ENCODE measurements at regions not wholly inside any gene's neighbourhood (a gene's known extent, or its start where the extent isn't known, plus 50 kb on each side); places are given as distances from the start of the nearest gene placed in this dataset.

GRCh38 chr5:6877986-6878828 is 165.0 kb downstream of the TENT4A start:
- Mint-ChIP-seq H3K27ac (no peak overlapping the region), H3K4me3 (no peak overlapping the region)
- POLR2A ChIA-PET: no interaction called here

GRCh38 chr5:6885581-6885980 is 172.3 kb downstream of the TENT4A start:
- no peak overlapping the region for H3K27ac Mint-ChIP-seq
- CTCF ChIA-PET: no interaction called here

More at GRCh38 chr5:6877986-6878828, 165.0 kb downstream of the TENT4A start:
- H3K27me3 Mint-ChIP-seq (ENCODE audit: low read depth): no peaks in the 10 kb centered on the region
- ATAC-seq (no peak), DNase-seq (no peak)
- H3K4me1 Mint-ChIP-seq (ENCODE audit: low read depth): no peaks in the 10 kb centered on the region
- no peaks in the 10 kb centered on the region for H3K36me3 Mint-ChIP-seq (ENCODE audit: low read depth)
- CTCF ChIA-PET: interaction anchor here (1.0 kb wide), 1 partner anchor 58 kb away, joined by 3 read pairs; no protein-coding TSS in a partner anchor
- no peaks in the 10 kb centered on the region for H3K9me3 Mint-ChIP-seq (ENCODE audit: insufficient read depth)

GRCh38 chr5:6886866-6887265 is 173.6 kb downstream of the TENT4A start:
- H3K36me3 Mint-ChIP-seq (ENCODE audit: low read depth): no peaks in the 10 kb centered on the region
- no peak overlapping the region for H3K27ac Mint-ChIP-seq
- no peaks in the 10 kb centered on the region for H3K27me3 Mint-ChIP-seq (ENCODE audit: low read depth)
- DNase-seq (no peak), ATAC-seq (no peak)
- peaks cover 17% of the 10 kb centered on the region for H3K9me3 Mint-ChIP-seq (ENCODE audit: insufficient read depth)
- no peak overlapping the region for H3K4me3 Mint-ChIP-seq
- CTCF ChIA-PET: no interaction called here
- POLR2A ChIA-PET: no interaction called here
- peaks cover 8% of the 10 kb centered on the region for H3K4me1 Mint-ChIP-seq (ENCODE audit: low read depth)

More at GRCh38 chr5:6885581-6885980, 172.3 kb downstream of the TENT4A start:
- no peaks in the 10 kb centered on the region for H3K27me3 Mint-ChIP-seq (ENCODE audit: low read depth)
- no peaks in the 10 kb centered on the region for H3K36me3 Mint-ChIP-seq (ENCODE audit: low read depth)
- ATAC-seq (no peak), DNase-seq (no peak)
- H3K4me1 Mint-ChIP-seq (ENCODE audit: low read depth): peaks cover 8% of the 10 kb centered on the region
- no peak overlapping the region for H3K4me3 Mint-ChIP-seq
- H3K9me3 Mint-ChIP-seq (ENCODE audit: insufficient read depth): peaks cover 17% of the 10 kb centered on the region
- POLR2A ChIA-PET: no interaction called here

DNA sequence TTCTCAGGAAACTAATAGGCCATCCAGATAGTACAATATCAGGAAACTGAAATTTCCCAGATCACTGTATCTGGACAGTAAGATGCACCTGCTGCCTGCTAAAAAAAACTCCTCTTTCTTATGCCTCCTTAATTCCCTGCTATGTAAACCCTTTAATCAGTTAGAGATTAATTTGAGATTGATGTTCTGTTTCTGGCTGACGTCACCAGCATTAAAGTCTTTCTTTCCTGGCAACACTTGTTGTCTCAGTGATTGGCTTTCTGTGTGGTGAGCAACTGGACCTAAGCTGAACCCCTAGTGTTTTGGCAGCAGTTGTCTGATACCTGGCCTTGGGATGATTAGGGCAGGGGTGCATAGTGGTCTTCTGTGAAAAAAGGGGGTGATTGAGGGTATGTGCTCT is 175.8 kb downstream of the TENT4A start:
- H3K27me3 Mint-ChIP-seq (ENCODE audit: low read depth): no peaks in the 10 kb centered on the region
- H3K4me3 Mint-ChIP-seq: no peak overlapping the region
- POLR2A ChIA-PET: no interaction called here
- H3K36me3 Mint-ChIP-seq (ENCODE audit: low read depth): no peaks in the 10 kb centered on the region
- no peak for DNase-seq
- no peak overlapping the region for H3K27ac Mint-ChIP-seq
- no peak for ATAC-seq
- CTCF ChIA-PET: no interaction called here
- H3K4me1 Mint-ChIP-seq (ENCODE audit: low read depth): peaks cover 8% of the 10 kb centered on the region
- peaks cover 17% of the 10 kb centered on the region for H3K9me3 Mint-ChIP-seq (ENCODE audit: insufficient read depth)

DNA sequence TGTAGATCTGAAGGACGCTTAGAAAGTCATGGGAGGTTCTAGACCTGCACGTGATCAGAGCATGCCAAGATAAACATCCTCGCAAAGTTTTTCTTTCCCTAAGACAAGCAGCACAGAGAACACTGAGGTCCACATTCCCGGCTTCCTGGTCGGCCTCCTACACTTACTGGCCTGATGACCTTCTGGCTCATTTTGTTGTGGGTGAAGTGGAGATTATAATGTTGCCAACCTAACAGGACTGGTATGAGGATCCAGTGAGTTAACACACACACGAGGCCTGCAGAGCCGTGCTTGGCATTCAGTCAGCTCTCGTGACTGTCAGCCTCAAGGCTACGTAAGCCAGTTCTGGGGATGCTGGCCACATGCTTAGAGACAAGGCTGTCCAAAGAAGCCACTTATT is 186.0 kb downstream of the TENT4A start:
- Mint-ChIP-seq H3K9me3 (ENCODE audit: insufficient read depth) (no peaks in the 10 kb centered on the region), H3K27me3 (ENCODE audit: low read depth) (no peaks in the 10 kb centered on the region), H3K4me1 (ENCODE audit: low read depth) (no peaks in the 10 kb centered on the region), H3K36me3 (ENCODE audit: low read depth) (no peaks in the 10 kb centered on the region), H3K27ac (no peak overlapping the region), H3K4me3 (no peak overlapping the region)
- no peak for DNase-seq
- ChIA-PET CTCF (no interaction called here), POLR2A (no interaction called here)
- ATAC-seq: no peak

DNA sequence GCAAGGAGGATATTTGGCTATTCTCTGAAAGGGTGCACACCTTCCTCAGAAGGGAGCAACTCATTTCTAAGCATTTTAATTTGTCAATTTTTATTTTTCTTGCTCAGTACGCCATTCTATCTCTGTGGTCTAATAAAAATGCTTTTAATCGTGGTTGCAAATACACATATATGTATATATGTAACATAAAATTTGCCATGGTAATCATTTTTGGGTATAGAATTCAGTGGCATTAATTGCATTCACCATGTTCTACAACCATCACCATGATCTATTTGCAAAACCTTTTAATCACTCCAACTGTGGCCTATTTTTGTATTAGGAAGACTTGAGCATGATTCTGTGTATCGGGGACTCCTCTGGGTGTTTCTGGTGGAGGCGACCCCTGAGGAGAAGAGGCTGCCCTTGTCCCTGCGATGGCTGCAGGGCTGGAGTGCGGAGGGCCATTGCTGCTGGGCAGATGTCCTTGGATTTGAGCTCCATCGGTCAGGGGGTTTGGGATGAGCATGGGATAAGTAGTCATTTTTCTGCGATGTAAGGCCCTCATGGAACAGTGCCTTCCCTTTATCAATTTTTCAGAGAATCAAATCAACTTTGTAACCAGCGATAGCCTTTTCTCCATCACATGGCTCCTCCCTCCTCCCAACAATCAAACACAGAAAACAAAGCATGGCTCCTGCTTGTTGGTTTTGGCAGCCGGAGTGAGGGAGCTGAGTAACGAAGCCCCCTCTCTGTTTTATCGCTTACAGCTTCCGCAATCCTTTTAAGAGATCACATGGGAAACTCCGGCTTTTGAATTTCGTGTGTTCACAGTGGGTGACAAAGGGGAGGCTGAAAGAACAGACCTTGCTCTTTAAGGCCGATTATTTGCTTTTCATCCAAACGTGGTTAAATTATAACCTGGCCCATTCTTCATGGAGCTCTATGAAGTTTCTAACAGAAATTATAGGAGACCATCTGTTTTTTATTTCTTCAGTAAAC is 187.3 kb downstream of the TENT4A start:
- H3K27me3 Mint-ChIP-seq (ENCODE audit: low read depth): no peaks in the 10 kb centered on the region
- POLR2A ChIA-PET: no interaction called here
- H3K36me3 Mint-ChIP-seq (ENCODE audit: low read depth): no peaks in the 10 kb centered on the region
- no peak overlapping the region for H3K27ac Mint-ChIP-seq
- no peak for DNase-seq
- CTCF ChIA-PET: no interaction called here
- ATAC-seq: no peak
- no peaks in the 10 kb centered on the region for H3K9me3 Mint-ChIP-seq (ENCODE audit: insufficient read depth)
- no peak overlapping the region for H3K4me3 Mint-ChIP-seq
- no peaks in the 10 kb centered on the region for H3K4me1 Mint-ChIP-seq (ENCODE audit: low read depth)

GRCh38 chr5:6902094-6902493 is 188.9 kb downstream of the TENT4A start:
- no peak for ATAC-seq
- no peak overlapping the region for H3K4me3 Mint-ChIP-seq

GRCh38 chr5:6902597-6902996 is 189.4 kb downstream of the TENT4A start:
- DNase-seq: no peak

More at GRCh38 chr5:6902094-6902493, 188.9 kb downstream of the TENT4A start:
- ChIA-PET CTCF (no interaction called here), POLR2A (no interaction called here)
- Mint-ChIP-seq H3K36me3 (ENCODE audit: low read depth) (no peaks in the 10 kb centered on the region), H3K27me3 (ENCODE audit: low read depth) (no peaks in the 10 kb centered on the region), H3K27ac (no peak overlapping the region), H3K9me3 (ENCODE audit: insufficient read depth) (no peaks in the 10 kb centered on the region), H3K4me1 (ENCODE audit: low read depth) (no peaks in the 10 kb centered on the region)
- no peak for DNase-seq

GRCh38 chr5:6903934-6904333 is 190.7 kb downstream of the TENT4A start:
- Mint-ChIP-seq H3K27me3 (ENCODE audit: low read depth) (no peaks in the 10 kb centered on the region), H3K4me3 (no peak overlapping the region), H3K4me1 (ENCODE audit: low read depth) (no peaks in the 10 kb centered on the region), H3K36me3 (ENCODE audit: low read depth) (no peaks in the 10 kb centered on the region), H3K27ac (no peak overlapping the region), H3K9me3 (ENCODE audit: insufficient read depth) (no peaks in the 10 kb centered on the region)
- POLR2A ChIA-PET: no interaction called here
- CTCF ChIA-PET: no interaction called here
- DNase-seq (no peak), ATAC-seq (no peak)

More at GRCh38 chr5:6902597-6902996, 189.4 kb downstream of the TENT4A start:
- no peak for ATAC-seq
- ChIA-PET CTCF (no interaction called here), POLR2A (no interaction called here)
- Mint-ChIP-seq H3K27me3 (ENCODE audit: low read depth) (no peaks in the 10 kb centered on the region), H3K4me3 (no peak overlapping the region), H3K36me3 (ENCODE audit: low read depth) (no peaks in the 10 kb centered on the region), H3K4me1 (ENCODE audit: low read depth) (no peaks in the 10 kb centered on the region), H3K27ac (no peak overlapping the region), H3K9me3 (ENCODE audit: insufficient read depth) (no peaks in the 10 kb centered on the region)

DNA sequence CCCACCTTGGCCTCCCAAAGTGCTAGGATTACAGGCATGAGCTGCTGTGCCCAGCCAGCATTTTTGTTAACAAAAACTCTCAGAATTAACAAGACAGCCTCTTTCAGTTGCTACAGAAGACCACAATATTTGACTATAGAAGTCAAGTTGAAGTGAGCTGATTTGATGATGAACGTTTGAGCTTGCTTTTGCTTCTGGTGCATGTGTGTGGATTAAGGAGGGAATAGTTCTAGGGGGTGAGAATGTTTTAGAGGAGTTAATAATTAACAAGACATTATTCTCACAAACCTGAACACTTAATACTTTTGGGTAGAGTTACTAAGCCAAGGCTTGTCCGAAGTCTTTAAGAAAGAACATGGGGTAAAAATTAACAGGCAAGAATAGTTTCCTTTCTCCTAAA is 191.6 kb downstream of the TENT4A start:
- POLR2A ChIA-PET: no interaction called here
- DNase-seq (no peak), ATAC-seq (no peak)
- Mint-ChIP-seq H3K36me3 (ENCODE audit: low read depth) (no peaks in the 10 kb centered on the region), H3K4me3 (no peak overlapping the region), H3K4me1 (ENCODE audit: low read depth) (no peaks in the 10 kb centered on the region), H3K27ac (no peak overlapping the region), H3K27me3 (ENCODE audit: low read depth) (no peaks in the 10 kb centered on the region), H3K9me3 (ENCODE audit: insufficient read depth) (no peaks in the 10 kb centered on the region)
- CTCF ChIA-PET: no interaction called here

DNA sequence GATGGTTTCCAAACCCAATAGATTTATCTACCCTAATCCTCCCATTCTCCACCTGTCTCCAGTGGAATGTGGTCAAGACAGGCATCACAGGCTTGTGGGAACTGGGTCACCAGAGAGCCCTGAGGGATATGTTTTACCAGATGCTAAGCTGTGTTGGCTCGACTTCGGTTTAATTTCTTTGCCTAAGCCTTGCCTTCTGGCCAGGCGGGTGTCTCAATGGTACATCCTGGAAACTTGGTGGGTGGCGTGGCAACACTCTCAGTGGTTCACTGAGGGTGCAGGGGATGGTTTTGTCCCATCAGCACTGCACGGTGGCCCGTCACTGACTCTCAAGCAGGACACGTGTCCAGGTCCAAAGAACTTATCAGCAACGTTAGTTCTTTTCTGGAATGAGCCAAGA is 192.2 kb downstream of the TENT4A start:
- Mint-ChIP-seq H3K27me3 (ENCODE audit: low read depth) (no peaks in the 10 kb centered on the region), H3K4me3 (no peak overlapping the region), H3K9me3 (ENCODE audit: insufficient read depth) (no peaks in the 10 kb centered on the region), H3K27ac (no peak overlapping the region), H3K36me3 (ENCODE audit: low read depth) (no peaks in the 10 kb centered on the region), H3K4me1 (ENCODE audit: low read depth) (no peaks in the 10 kb centered on the region)
- no peak for DNase-seq
- POLR2A ChIA-PET: no interaction called here
- CTCF ChIA-PET: no interaction called here
- no peak for ATAC-seq

GRCh38 chr5:6905883-6906282 is 192.7 kb downstream of the TENT4A start:
- no peaks in the 10 kb centered on the region for H3K36me3 Mint-ChIP-seq (ENCODE audit: low read depth)
- DNase-seq (no peak), ATAC-seq (no peak)
- no peaks in the 10 kb centered on the region for H3K4me1 Mint-ChIP-seq (ENCODE audit: low read depth)
- H3K9me3 Mint-ChIP-seq (ENCODE audit: insufficient read depth): no peaks in the 10 kb centered on the region
- no peak overlapping the region for H3K27ac Mint-ChIP-seq
- H3K27me3 Mint-ChIP-seq (ENCODE audit: low read depth): no peaks in the 10 kb centered on the region
- CTCF ChIA-PET: no interaction called here
- no peak overlapping the region for H3K4me3 Mint-ChIP-seq
- POLR2A ChIA-PET: no interaction called here
